ENCODE measurements at regions not wholly inside any gene's neighbourhood (a gene's known extent, or its start where the extent isn't known, plus 50 kb on each side); places are given as distances from the start of the nearest gene placed in this dataset.

DNA sequence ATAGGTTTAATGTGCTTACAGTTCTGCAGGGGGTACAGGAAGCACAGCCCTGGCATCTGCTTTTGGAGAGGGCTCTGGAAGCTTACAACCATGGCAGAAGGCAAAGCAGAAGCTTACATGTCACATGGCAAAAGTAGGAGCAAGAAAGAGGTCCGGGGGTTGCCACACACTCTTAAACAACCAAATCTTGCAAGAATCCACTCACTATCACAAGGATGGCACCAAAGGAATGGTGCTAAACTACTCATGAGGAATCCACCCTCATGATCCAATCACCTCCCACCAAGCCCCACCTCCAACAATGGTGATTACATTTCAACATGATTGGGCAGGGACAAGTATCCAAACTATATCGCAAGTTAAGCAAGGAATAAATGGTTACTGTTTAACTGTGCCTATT is 255.8 kb upstream of the AVPR1A start:
- TF ChIP-seq, protein P1, sequence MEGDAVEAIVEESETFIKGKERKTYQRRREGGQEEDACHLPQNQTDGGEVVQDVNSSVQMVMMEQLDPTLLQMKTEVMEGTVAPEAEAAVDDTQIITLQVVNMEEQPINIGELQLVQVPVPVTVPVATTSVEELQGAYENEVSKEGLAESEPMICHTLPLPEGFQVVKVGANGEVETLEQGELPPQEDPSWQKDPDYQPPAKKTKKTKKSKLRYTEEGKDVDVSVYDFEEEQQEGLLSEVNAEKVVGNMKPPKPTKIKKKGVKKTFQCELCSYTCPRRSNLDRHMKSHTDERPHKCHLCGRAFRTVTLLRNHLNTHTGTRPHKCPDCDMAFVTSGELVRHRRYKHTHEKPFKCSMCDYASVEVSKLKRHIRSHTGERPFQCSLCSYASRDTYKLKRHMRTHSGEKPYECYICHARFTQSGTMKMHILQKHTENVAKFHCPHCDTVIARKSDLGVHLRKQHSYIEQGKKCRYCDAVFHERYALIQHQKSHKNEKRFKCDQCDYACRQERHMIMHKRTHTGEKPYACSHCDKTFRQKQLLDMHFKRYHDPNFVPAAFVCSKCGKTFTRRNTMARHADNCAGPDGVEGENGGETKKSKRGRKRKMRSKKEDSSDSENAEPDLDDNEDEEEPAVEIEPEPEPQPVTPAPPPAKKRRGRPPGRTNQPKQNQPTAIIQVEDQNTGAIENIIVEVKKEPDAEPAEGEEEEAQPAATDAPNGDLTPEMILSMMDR (IDR thresholded peaks at IDR 0.05) = no peak
- no peak for TF ChIP-seq EZH2 (IDR thresholded peaks at IDR 0.05; ENCODE audit: borderline replicate concordance, insufficient read depth, low read depth, low read length, poor library complexity, severe bottlenecking)

Data from B cell (primary cell).